ENCODE measurements at regions not wholly inside any gene's neighbourhood (a gene's known extent, or its start where the extent isn't known, plus 50 kb on each side); places are given as distances from the start of the nearest gene placed in this dataset.

- TF ChIP-seq CHD4 (IDR thresholded peaks at IDR 0.05) (no peak), ZNF384 (IDR thresholded peaks at IDR 0.05; ENCODE audit: borderline replicate concordance, low read depth, low read length) (no peak), NR2F1 (conservative IDR thresholded peaks at IDR 0.05) (no peak), POU2F2 (IDR thresholded peaks at IDR 0.05; ENCODE audit: borderline replicate concordance, low read depth, low read length) (no peak), REST (IDR thresholded peaks at IDR 0.05; ENCODE audit: low read depth, low read length) (no peak), SUPT20H (IDR thresholded peaks at IDR 0.05; ENCODE audit: borderline replicate concordance, control insufficient read depth, low read depth, low read length) (no peak), ZNF24 (IDR thresholded peaks at IDR 0.05) (no peak), HSF1 (IDR thresholded peaks at IDR 0.05; ENCODE audit: low read depth, low read length) (no peak), MAX (IDR thresholded peaks at IDR 0.05; ENCODE audit: low read depth, low read length) (no peak), JUNB (IDR thresholded peaks at IDR 0.05) (no peak), RBBP5 (conservative IDR thresholded peaks at IDR 0.05) (no peak), NFXL1 (IDR thresholded peaks at IDR 0.05; ENCODE audit: borderline replicate concordance) (no peak), CEBPB (IDR thresholded peaks at IDR 0.05; ENCODE audit: borderline replicate concordance in 1 of 2, low read depth in 2 of 2, low read length in 2 of 2) (no peak)
- CTCF ChIA-PET: no interaction called here
- intact Hi-C loops (cut with micrococcal nuclease; ENCODE audit: unreplicated experiment) (no loop called here), in situ Hi-C loops (cut with MboI) (no loop called here)
- Histone ChIP-seq H3K27ac (ENCODE audit: control insufficient read depth, insufficient read depth) (no peak overlapping the region), H3K4me1 (ENCODE audit: control insufficient read depth, insufficient read depth, low read length) (no peaks in the 10 kb centered on the region), H3K4me2 (ENCODE audit: control insufficient read depth, insufficient read depth) (no peak overlapping the region), H3K27me3 (replicated peaks in 1 of 2; ENCODE audit: control insufficient read depth in 2 of 2, insufficient read depth in 2 of 2, low read length in 1 of 2) (no peaks in the 10 kb centered on the region), H3K9me3 (replicated peaks; ENCODE audit: control insufficient read depth, insufficient read depth, low read length) (no peaks in the 10 kb centered on the region), H3K4me3 (no peak overlapping the region), H2AFZ (ENCODE audit: control insufficient read depth, low read depth, low read length) (no peak overlapping the region), H3K79me2 (ENCODE audit: control insufficient read depth, insufficient read depth, low read length) (no peaks in the 10 kb centered on the region), H4K20me1 (ENCODE audit: control insufficient read depth, insufficient read depth) (no peaks in the 10 kb centered on the region), H3K36me3 (ENCODE audit: control insufficient read depth in 2 of 2, insufficient read depth in 2 of 2, low read length in 1 of 2) (no peaks in the 10 kb centered on the region), H3K9ac (ENCODE audit: control insufficient read depth, insufficient read depth, low read length) (no peak overlapping the region)
- no TSS peak for BruUV-seq (replicated peaks)
- ATAC-seq: no peak
- WGBS (ENCODE audit: insufficient coverage, insufficient replicate concordance, low lambda C conversion rate, missing lambda C conversion rate): 2% methylated on average over 4 of the region's 4 CpGs
- DNase-seq (ENCODE audit: low read depth, low spot score): no peak
- POLR2A ChIA-PET: no interaction called here
- SMC1A ChIA-PET (ENCODE audit: uncharacterized antibody, unreplicated experiment): no interaction called here
- RAD21 ChIA-PET (ENCODE audit: unreplicated experiment): no interaction called here
- no peak for FAIRE-seq
These were observed 1020.5 kb upstream of the AGA start for GRCh38 chr4:178462710-178463109.

Data from GM12878 (cell line).